Fibroblast of skin of right biceps (primary cell): ENCODE measurements at regions not wholly inside any gene's neighbourhood (a gene's known extent, or its start where the extent isn't known, plus 50 kb on each side); places are given as distances from the start of the nearest gene placed in this dataset.

Experiments used
- DNase-seq: peaks from one replicate; pipeline ENCODE4 v3.0.0-alpha.2; 2013

GRCh38 chr5:54927097-54927746 lies 58.2 kb downstream of the ESM1 start:
- DNase-seq, result no peak

- no peak for DNase-seq
Observed at GRCh38 chr5:54924487-54924886, 60.9 kb downstream of the ESM1 start.

GRCh38 chr5:54917323-54917722 lies 68.1 kb downstream of the ESM1 start:
- no peak for DNase-seq

- DNase-seq, result no peak
Observed at GRCh38 chr5:54915466-54916027, 69.8 kb downstream of the ESM1 start.

GRCh38 chr5:54912021-54912420 lies 73.4 kb downstream of the ESM1 start:
- no peak for DNase-seq

- DNase-seq, result peak; percentile 72
Observed at GRCh38 chr5:54909911-54910870, 75.2 kb downstream of the ESM1 start.

- DNase-seq, result no peak
Observed at GRCh38 chr5:54908774-54909525, 76.4 kb downstream of the ESM1 start.

- peak; percentile 66 for DNase-seq
Observed at GRCh38 chr5:54905942-54906537, 79.4 kb downstream of the ESM1 start.

- DNase-seq, result no peak
Observed at GRCh38 chr5:54905246-54905795, 80.1 kb downstream of the ESM1 start.

GRCh38 chr5:54904425-54904824 lies 81.0 kb downstream of the ESM1 start:
- peak; percentile 67 for DNase-seq

- peak; percentile 63 for DNase-seq
Observed at GRCh38 chr5:54902791-54903473, 82.5 kb downstream of the ESM1 start.

- DNase-seq, result peak; percentile 58
Observed at GRCh38 chr5:54900984-54901725, 84.2 kb downstream of the ESM1 start.

GRCh38 chr5:54897001-54897400 lies 88.4 kb downstream of the ESM1 start:
- no peak for DNase-seq

- DNase-seq, result peak; percentile 63
Observed at GRCh38 chr5:54895816-54896341, 89.5 kb downstream of the ESM1 start.

GRCh38 chr5:54894957-54895815 lies 90.2 kb downstream of the ESM1 start:
- no peak for DNase-seq

- peak; percentile 89 for DNase-seq
Observed at GRCh38 chr5:54889826-54890225, 95.6 kb downstream of the ESM1 start.

GRCh38 chr5:54887663-54888062 lies 97.7 kb downstream of the ESM1 start:
- no peak for DNase-seq

- no peak for DNase-seq
Observed at GRCh38 chr5:54886866-54887265, 98.5 kb downstream of the ESM1 start.

- DNase-seq, result no peak
Observed at GRCh38 chr5:54885636-54886035, 99.8 kb downstream of the ESM1 start.

GRCh38 chr5:54884195-54884536 lies 101.2 kb downstream of the ESM1 start:
- DNase-seq, result no peak
